ENCODE measurements at regions not wholly inside any gene's neighbourhood (a gene's known extent, or its start where the extent isn't known, plus 50 kb on each side); places are given as distances from the start of the nearest gene placed in this dataset.
"Not testable (repeated sequence)": the region's sequence is repeated elsewhere in the genome, so short reads cannot be mapped to it uniquely, and the experiment has no call there.

- in situ Hi-C loops (cut with MboI); BruUV-seq (replicated peaks): not testable (repeated sequence)
- WGBS (ENCODE audit: insufficient coverage, low coverage, missing lambda C conversion rate) = 9% methylated on average over 1 of the region's 1 CpG
Measured at GRCh38 chr4:171229354-171229753, 583.9 kb upstream of the GALNTL6 start.

GRCh38 chr4:171221181-171221580, 592.0 kb upstream of the GALNTL6 start:
- BruUV-seq (replicated peaks) = no TSS peak
- DNase-seq (ENCODE audit: extremely low read depth in 1 of 4, low spot score in 3 of 4) = no peak
- no peak for ATAC-seq

More at GRCh38 chr4:171229354-171229753, 583.9 kb upstream of the GALNTL6 start:
- H4K20me1 ChIP-seq (replicated peaks; ENCODE audit: control insufficient read depth, insufficient read depth, low read length); intact Hi-C loops (cut with micrococcal nuclease); H3K4me2 ChIP-seq (ENCODE audit: insufficient read depth, low read length); FAIRE-seq; H3K27me3 ChIP-seq (ENCODE audit: control insufficient read depth in 2 of 2, insufficient read depth in 2 of 2, low read length in 2 of 2); ATAC-seq; H2AFZ ChIP-seq (ENCODE audit: low read depth, low read length); H3K4me1 ChIP-seq (replicated peaks in 1 of 2; ENCODE audit: control insufficient read depth in 2 of 2, insufficient read depth in 2 of 2, low read length in 2 of 2); DNase-seq (ENCODE audit: extremely low read depth in 1 of 4, low spot score in 3 of 4); H3K9ac ChIP-seq (ENCODE audit: insufficient read depth in 1 of 2, low read depth in 2 of 2, low read length in 2 of 2); CTCF ChIA-PET (ENCODE audit: low intra/inter-chr PET ratio); H3K9me3 ChIP-seq (replicated peaks; ENCODE audit: control insufficient read depth, insufficient read depth, low read depth, low read length); H3K9me1 ChIP-seq (ENCODE audit: control insufficient read depth, insufficient read depth, low read length); H3K4me3 ChIP-seq; H3K36me3 ChIP-seq (ENCODE audit: control insufficient read depth, insufficient read depth, low read length); POLR2A ChIA-PET; H3K27ac ChIP-seq (ENCODE audit: extremely low read depth, low read depth, low read length); H3K79me2 ChIP-seq (ENCODE audit: control insufficient read depth, insufficient read depth, low read length): not testable (repeated sequence)

More at GRCh38 chr4:171221181-171221580, 592.0 kb upstream of the GALNTL6 start:
- POLR2A ChIA-PET = no interaction called here
- no peak overlapping the region for H3K4me3 ChIP-seq
- H3K27me3 ChIP-seq (ENCODE audit: control insufficient read depth in 2 of 2, insufficient read depth in 2 of 2, low read length in 2 of 2) = no peaks in the 10 kb centered on the region
- H3K4me2 ChIP-seq (ENCODE audit: insufficient read depth, low read length) = no peak overlapping the region
- no peaks in the 10 kb centered on the region for H3K4me1 ChIP-seq (replicated peaks in 1 of 2; ENCODE audit: control insufficient read depth in 2 of 2, insufficient read depth in 2 of 2, low read length in 2 of 2)
- CTCF ChIA-PET (ENCODE audit: low intra/inter-chr PET ratio) = no interaction called here
- no peak overlapping the region for H3K9ac ChIP-seq (ENCODE audit: insufficient read depth in 1 of 2, low read depth in 2 of 2, low read length in 2 of 2)
- no peak for FAIRE-seq
- no peak overlapping the region for H3K27ac ChIP-seq (ENCODE audit: extremely low read depth, low read depth, low read length)
- no peaks in the 10 kb centered on the region for H3K79me2 ChIP-seq (ENCODE audit: control insufficient read depth, insufficient read depth, low read length)
- WGBS (ENCODE audit: insufficient coverage, low coverage, missing lambda C conversion rate) = 0% methylated on average over 5 of the region's 7 CpGs
- no peaks in the 10 kb centered on the region for H3K9me1 ChIP-seq (ENCODE audit: control insufficient read depth, insufficient read depth, low read length)
- TF ChIP-seq NCOA4 (IDR thresholded peaks at IDR 0.05; ENCODE audit: partially characterized antibody) (no peak), MYNN (IDR thresholded peaks at IDR 0.05) (no peak), MYNN (CRISPR knock-in tag; IDR thresholded peaks at IDR 0.05) (no peak), CGGBP1 (CRISPR knock-in tag; IDR thresholded peaks at IDR 0.05) (no peak), CHD4 (IDR thresholded peaks at IDR 0.05; ENCODE audit: insufficient read depth, insufficient replicate concordance, low read depth, low read length, poor library complexity, severe bottlenecking) (no peak), RBM14 (IDR thresholded peaks at IDR 0.05; ENCODE audit: borderline replicate concordance, insufficient read depth, low read depth, low read length) (no peak), FOS (IDR thresholded peaks at IDR 0.05; ENCODE audit: extremely low read depth, insufficient read length) (no peak), ZC3H11A (IDR thresholded peaks at IDR 0.05; ENCODE audit: low read depth, low read length) (no peak), HEY1 (CRISPR knock-in tag; IDR thresholded peaks at IDR 0.05; ENCODE audit: borderline replicate concordance) (no peak), ZNF76 (CRISPR knock-in tag; IDR thresholded peaks at IDR 0.05; ENCODE audit: borderline replicate concordance) (no peak), ZNF507 (tag; conservative IDR thresholded peaks at IDR 0.05) (no peak)
- intact Hi-C loops (cut with micrococcal nuclease) (no loop called here), in situ Hi-C loops (cut with MboI) (no loop called here)
- H3K9me3 ChIP-seq (replicated peaks; ENCODE audit: control insufficient read depth, insufficient read depth, low read depth, low read length) = no peaks in the 10 kb centered on the region
- no peak overlapping the region for H2AFZ ChIP-seq (ENCODE audit: low read depth, low read length)
- no peaks in the 10 kb centered on the region for H4K20me1 ChIP-seq (replicated peaks; ENCODE audit: control insufficient read depth, insufficient read depth, low read length)
- H3K36me3 ChIP-seq (ENCODE audit: control insufficient read depth, insufficient read depth, low read length) = no peaks in the 10 kb centered on the region

Data from K562 (cell line).